B cell (primary cell): ENCODE measurements at regions not wholly inside any gene's neighbourhood (a gene's known extent, or its start where the extent isn't known, plus 50 kb on each side); places are given as distances from the start of the nearest gene placed in this dataset.

Experiments
- ATAC-seq: fragments of 200-7000 bp; cut with Tn5 transposase; one replicate; pipeline ENCODE4 v1.10.0; 2021; ENCODE audit warnings: low read depth, mild to moderate bottlenecking, moderate number of reproducible peaks, moderate library complexity
- CTCF ChIA-PET: fragments of 350-600 bp; sonication (Branson Sonifier 250); formaldehyde crosslinking; loops from one replicate; lab custom pipeline; 2021; ENCODE audit warnings: antibody characterized with exemption, inconsistent platforms; lab: Charles Lee
- POLR2A ChIA-PET: fragments of 350-600 bp; sonication (Branson Sonifier 250); formaldehyde crosslinking; loops from one replicate; lab custom pipeline; 2021; ENCODE audit warnings: antibody characterized with exemption; lab: Charles Lee
- DNase-seq: peaks from one replicate; pipeline ENCODE4 v3.0.0; 2013
- H2AFZ ChIP-seq: 2 replicates; pipeline ENCODE4 v1.6.1; 2012; ENCODE audit warnings: mild to moderate bottlenecking, low read depth, low read length; ENCODE audit not compliant: insufficient read depth, poor library complexity, severe bottlenecking
- H3K27ac ChIP-seq, 2 donors: 1 replicate in 1 of 2; 2 replicates in 1 of 2; pipeline ENCODE4 v1.5.1; 2012 to 2013; ENCODE audit warnings: low read length in 2 of 2, mild to moderate bottlenecking in 2 of 2, moderate library complexity in 1 of 2
- H3K27me3 ChIP-seq, 4 experiments: fragments of 200-600 bp in 1 of 4; sonication (generic) in 1 of 4; replicated peaks in 1 of 4; 1 replicate in 2 of 4; 2 replicates in 2 of 4; pipeline versions ENCODE4 v1.6.1 to v1.7.0; 2013 to 2016; ENCODE audit warnings: low read length in 3 of 4, mild to moderate bottlenecking in 2 of 4, mixed read lengths in 1 of 4, moderate library complexity in 1 of 4; ENCODE audit not compliant: insufficient read depth in 4 of 4, control insufficient read depth in 3 of 4; ENCODE audit errors: control extremely low read depth in 1 of 4
- H3K36me3 ChIP-seq, 2 experiments: replicated peaks in 1 of 2; 1 replicate in 1 of 2; 2 replicates in 1 of 2; pipeline versions ENCODE4 v1.6.1 to v1.7.1; 2013; ENCODE audit warnings: low read length in 1 of 2; ENCODE audit not compliant: insufficient read depth in 2 of 2, control insufficient read depth in 1 of 2; ENCODE audit errors: control extremely low read depth in 1 of 2, extremely low read depth in 1 of 2
- H3K4me1 ChIP-seq, 2 donors: fragments of 200-600 bp in 1 of 2; sonication (generic) in 1 of 2; 1 replicate in 1 of 2; 2 replicates in 1 of 2; pipeline versions ENCODE4 v1.5.1 to v1.6.1; 2013 to 2017; ENCODE audit warnings: low read length in 2 of 2; ENCODE audit not compliant: control insufficient read depth in 2 of 2, insufficient read depth in 2 of 2
- H3K4me2 ChIP-seq: replicated peaks from 2 replicates; pipeline ENCODE3; 2012; ENCODE audit warnings: mild to moderate bottlenecking, low read depth, low read length; ENCODE audit not compliant: poor library complexity, severe bottlenecking
- H3K4me3 ChIP-seq, 5 experiments: fragments of 200-600 bp in 1 of 5; sonication (generic) in 1 of 5; 1 replicate in 3 of 5; 2 replicates in 2 of 5; pipeline versions ENCODE4 v1.5.1 to v1.7.0; 2011 to 2016; ENCODE audit warnings: low read length in 4 of 5, mild to moderate bottlenecking in 4 of 5, low read depth in 2 of 5, control low read depth in 1 of 5, moderate library complexity in 1 of 5; ENCODE audit not compliant: insufficient read depth in 1 of 5; ENCODE audit errors: control extremely low read depth in 1 of 5, extremely low read depth in 1 of 5
- H3K79me2 ChIP-seq: fragments of 200-600 bp; sonication (generic); one replicate; pipeline ENCODE4 v1.6.0; 2016; ENCODE audit warnings: low read length; ENCODE audit not compliant: control insufficient read depth, insufficient read depth
- H3K9ac ChIP-seq: fragments of 200-600 bp; sonication (generic); 2 replicates; pipeline ENCODE4 v1.6.1; 2017; ENCODE audit warnings: mild to moderate bottlenecking, low read length, moderate library complexity
- H3K9me3 ChIP-seq, 3 donors: one replicate each; pipeline versions ENCODE4 v1.6.1 to v1.7.1; 2013; ENCODE audit warnings: low read length in 2 of 3; ENCODE audit not compliant: control insufficient read depth in 2 of 3, insufficient read depth in 1 of 3; ENCODE audit errors: control extremely low read depth in 1 of 3
- H4K20me1 ChIP-seq: 2 replicates; pipeline ENCODE4 v1.6.0; 2012; ENCODE audit warnings: mild to moderate bottlenecking, low read length; ENCODE audit not compliant: insufficient read depth, control insufficient read depth, poor library complexity, severe bottlenecking
- H3K27ac Mint-ChIP-seq: one replicate; pipeline ENCODE4 v1.8.0; 2021; ENCODE audit warnings: mixed read lengths
- H3K27me3 Mint-ChIP-seq: one replicate; pipeline ENCODE4 v1.8.0; 2021; ENCODE audit warnings: mixed read lengths
- H3K4me1 Mint-ChIP-seq: one replicate; pipeline ENCODE4 v1.8.0; 2021; ENCODE audit warnings: mixed read lengths
- H3K4me3 Mint-ChIP-seq: one replicate; pipeline ENCODE4 v1.8.0; 2021; ENCODE audit warnings: mixed read lengths
- H3K9me3 Mint-ChIP-seq: one replicate; pipeline ENCODE4 v1.8.0; 2022; ENCODE audit warnings: mixed read lengths; ENCODE audit not compliant: insufficient read depth
- EZH2 ChIP-seq: IDR thresholded peaks from 2 replicates; pipeline ENCODE4 v1.6.1; 2012; ENCODE audit warnings: borderline replicate concordance, low read depth, mild to moderate bottlenecking, moderate library complexity, low read length; ENCODE audit not compliant: insufficient read depth, poor library complexity, severe bottlenecking
- WGBS: methylation state at CpG from one replicate; pipeline ENCODE4 v1.1.5; 2013; ENCODE audit warnings: missing lambda C conversion rate; ENCODE audit not compliant: insufficient coverage; 5-methylcytosine and 5-hydroxymethylcytosine counted together
- intact Hi-C: fragments of 100-400 bp; cut with micrococcal nuclease; formaldehyde crosslinking; loops from one replicate; pipeline ENCODE4 v1.10.0; 2022
- TF ChIP-seq, protein P1 (sequence below): fragments of 200-600 bp; IDR thresholded peaks from one replicate; pipeline ENCODE4 v1.8.0; 2022; ENCODE audit warnings: antibody characterized with exemption, mild to moderate bottlenecking

DNA sequence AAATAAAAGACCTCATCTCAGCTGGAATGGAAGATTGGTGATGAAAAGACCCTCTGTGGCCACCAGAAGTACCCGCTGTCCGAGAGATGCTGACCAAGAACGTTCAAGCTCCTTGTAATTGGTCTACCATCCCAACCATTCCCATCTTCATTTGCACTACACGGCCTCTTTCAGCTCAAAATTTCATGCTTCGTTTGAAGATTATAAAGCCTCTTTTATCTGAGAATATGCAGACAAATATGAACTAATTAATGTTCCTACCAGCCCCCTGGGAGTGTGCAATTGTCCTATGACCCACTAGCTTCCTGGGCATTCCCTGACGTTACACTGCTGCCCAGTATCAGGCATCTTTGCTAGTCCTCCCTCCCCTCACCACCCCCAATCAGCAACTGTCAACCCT lies 583.7 kb downstream of the MID1IP1 start:
- Histone ChIP-seq H3K4me3 (no peak overlapping the region), H3K79me2 (no peaks in the 10 kb centered on the region), H4K20me1 (no peaks in the 10 kb centered on the region), H3K4me2 (no peak overlapping the region), H3K9me3 (no peaks in the 10 kb centered on the region), H2AFZ (no peak overlapping the region), H3K4me1 (no peaks in the 10 kb centered on the region), H3K36me3 (no peaks in the 10 kb centered on the region), H3K27me3 (no peaks in the 10 kb centered on the region), H3K27ac (no peak overlapping the region), H3K9ac (no peak overlapping the region)
- no peaks in the 10 kb centered on the region for H3K9me3 Mint-ChIP-seq
- H3K27me3 Mint-ChIP-seq = peaks cover 15% of the 10 kb centered on the region
- WGBS = 83% methylated on average over 1 of the region's 6 CpGs
- no peak overlapping the region for H3K27ac Mint-ChIP-seq
- ATAC-seq = no peak
- CTCF ChIA-PET = no interaction called here
- no peaks in the 10 kb centered on the region for H3K4me1 Mint-ChIP-seq
- DNase-seq = no peak
- TF ChIP-seq EZH2 = no peak
- TF ChIP-seq, protein P1, sequence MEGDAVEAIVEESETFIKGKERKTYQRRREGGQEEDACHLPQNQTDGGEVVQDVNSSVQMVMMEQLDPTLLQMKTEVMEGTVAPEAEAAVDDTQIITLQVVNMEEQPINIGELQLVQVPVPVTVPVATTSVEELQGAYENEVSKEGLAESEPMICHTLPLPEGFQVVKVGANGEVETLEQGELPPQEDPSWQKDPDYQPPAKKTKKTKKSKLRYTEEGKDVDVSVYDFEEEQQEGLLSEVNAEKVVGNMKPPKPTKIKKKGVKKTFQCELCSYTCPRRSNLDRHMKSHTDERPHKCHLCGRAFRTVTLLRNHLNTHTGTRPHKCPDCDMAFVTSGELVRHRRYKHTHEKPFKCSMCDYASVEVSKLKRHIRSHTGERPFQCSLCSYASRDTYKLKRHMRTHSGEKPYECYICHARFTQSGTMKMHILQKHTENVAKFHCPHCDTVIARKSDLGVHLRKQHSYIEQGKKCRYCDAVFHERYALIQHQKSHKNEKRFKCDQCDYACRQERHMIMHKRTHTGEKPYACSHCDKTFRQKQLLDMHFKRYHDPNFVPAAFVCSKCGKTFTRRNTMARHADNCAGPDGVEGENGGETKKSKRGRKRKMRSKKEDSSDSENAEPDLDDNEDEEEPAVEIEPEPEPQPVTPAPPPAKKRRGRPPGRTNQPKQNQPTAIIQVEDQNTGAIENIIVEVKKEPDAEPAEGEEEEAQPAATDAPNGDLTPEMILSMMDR = no peak
- intact Hi-C loops = no loop called here
- no peak overlapping the region for H3K4me3 Mint-ChIP-seq
- POLR2A ChIA-PET = no interaction called here

DNA sequence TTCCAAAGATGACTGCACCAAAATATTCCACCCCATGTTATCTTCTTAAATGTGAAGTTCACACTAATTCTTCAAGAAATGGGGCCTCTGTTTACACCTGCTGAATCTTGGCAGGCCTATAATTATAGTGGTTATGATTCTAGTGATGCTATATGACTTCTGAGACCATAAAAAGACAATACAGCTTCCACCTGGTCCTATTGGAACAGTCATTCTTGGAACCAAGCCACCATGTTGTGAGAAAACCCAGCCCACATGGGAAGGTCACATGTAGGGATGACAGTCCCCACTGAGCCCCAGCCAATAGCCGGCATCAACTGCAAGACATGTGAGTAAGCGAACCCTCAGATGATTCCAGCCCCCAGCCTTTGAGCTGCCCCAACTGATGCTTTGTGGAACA lies 587.5 kb downstream of the MID1IP1 start:
- H3K9ac ChIP-seq = no peak overlapping the region
- Mint-ChIP-seq H3K4me3 (no peak overlapping the region), H3K4me1 (no peaks in the 10 kb centered on the region), H3K27me3 (peaks cover 6% of the 10 kb centered on the region), H3K9me3 (no peaks in the 10 kb centered on the region), H3K27ac (no peak overlapping the region)
- H3K4me3 ChIP-seq = no peak overlapping the region
- 100% methylated on average over 1 of the region's 2 CpGs for WGBS
- H3K36me3 ChIP-seq = no peaks in the 10 kb centered on the region
- intact Hi-C loops = no loop called here
- H3K27me3 ChIP-seq = no peaks in the 10 kb centered on the region
- no peak overlapping the region for H3K27ac ChIP-seq
- H4K20me1 ChIP-seq = no peaks in the 10 kb centered on the region
- H3K79me2 ChIP-seq = no peaks in the 10 kb centered on the region
- H3K4me1 ChIP-seq = no peaks in the 10 kb centered on the region
- ATAC-seq (no peak), DNase-seq (no peak)
- ChIA-PET CTCF (no interaction called here), POLR2A (no interaction called here)
- no peak overlapping the region for H3K4me2 ChIP-seq
- TF ChIP-seq, protein P1 = no peak
- no peak for TF ChIP-seq EZH2
- no peaks in the 10 kb centered on the region for H3K9me3 ChIP-seq
- H2AFZ ChIP-seq = no peak overlapping the region
